Keratinocyte (primary cell): ENCODE measurements at regions not wholly inside any gene's neighbourhood (a gene's known extent, or its start where the extent isn't known, plus 50 kb on each side); places are given as distances from the start of the nearest gene placed in this dataset.

Experiments
- DNase-seq: peaks from one replicate; pipeline ENCODE4 v3.0.0-alpha.2; 2011; ENCODE audit warnings: low read depth, missing footprints, low spot score
- FAIRE-seq: peaks from 2 replicates; lab custom pipeline; 2011; peaks lifted over from hg19 to GRCh38; lab: Jason Lieb, UNC
- H2AFZ ChIP-seq: 2 replicates; pipeline ENCODE4 v1.6.0; 2012; ENCODE audit warnings: low read length, control low read depth, inconsistent platforms; ENCODE audit not compliant: control insufficient read depth
- H3K27ac ChIP-seq: 2 replicates; pipeline ENCODE4 v1.5.1; 2011; ENCODE audit warnings: low read length; ENCODE audit not compliant: control insufficient read depth, insufficient read depth
- H3K27me3 ChIP-seq: 3 replicates; pipeline ENCODE4 v1.6.0; 2011; ENCODE audit warnings: low read length; ENCODE audit not compliant: control insufficient read depth, insufficient read depth; ENCODE audit errors: extremely low read depth
- H3K36me3 ChIP-seq, 2 experiments: 2 replicates in 1 of 2; 3 replicates in 1 of 2; pipeline ENCODE4 v1.5.1; 2011; ENCODE audit warnings: low read length in 2 of 2, mild to moderate bottlenecking in 1 of 2; ENCODE audit not compliant: control insufficient read depth in 2 of 2, insufficient read depth in 2 of 2; ENCODE audit errors: extremely low read depth in 1 of 2
- H3K4me1 ChIP-seq: 3 replicates; pipeline ENCODE4 v1.5.1; 2011; ENCODE audit warnings: low read length; ENCODE audit not compliant: control insufficient read depth, insufficient read depth; ENCODE audit errors: extremely low read depth
- H3K4me2 ChIP-seq: 3 replicates; pipeline ENCODE4 v1.6.0; 2011; ENCODE audit warnings: low read depth, low read length; ENCODE audit not compliant: control insufficient read depth, insufficient read depth; ENCODE audit errors: extremely low read depth
- H3K4me3 ChIP-seq, 3 experiments: fragments of 200-600 bp in 1 of 3; sonication (generic) in 1 of 3; 2 replicates in 2 of 3; 3 replicates in 1 of 3; pipeline ENCODE4 v1.5.1; 2011 to 2016; ENCODE audit warnings: low read length in 3 of 3, mild to moderate bottlenecking in 3 of 3, control low read depth in 2 of 3, inconsistent platforms in 1 of 3, low read depth in 1 of 3, mixed read lengths in 1 of 3, mixed run types in 1 of 3, moderate library complexity in 1 of 3; ENCODE audit not compliant: control insufficient read depth in 2 of 3, insufficient read depth in 2 of 3; ENCODE audit errors: extremely low read depth in 1 of 3
- H3K79me2 ChIP-seq: 2 replicates; pipeline ENCODE4 v1.6.0; 2012; ENCODE audit warnings: low read length; ENCODE audit not compliant: control insufficient read depth, insufficient read depth
- H3K9ac ChIP-seq: 3 replicates; pipeline ENCODE4 v1.6.0; 2011; ENCODE audit warnings: low read length; ENCODE audit not compliant: control insufficient read depth, insufficient read depth; ENCODE audit errors: extremely low read depth
- H3K9me1 ChIP-seq: 3 replicates; pipeline ENCODE4 v1.6.0; 2011; ENCODE audit warnings: low read length; ENCODE audit not compliant: control insufficient read depth, insufficient read depth; ENCODE audit errors: extremely low read depth
- H3K9me3 ChIP-seq: 2 replicates; pipeline ENCODE4 v1.5.1; 2012; ENCODE audit warnings: low read depth, low read length; ENCODE audit not compliant: control insufficient read depth
- H4K20me1 ChIP-seq: 3 replicates; pipeline ENCODE4 v1.6.0; 2011; ENCODE audit warnings: low read length; ENCODE audit not compliant: control insufficient read depth, insufficient read depth; ENCODE audit errors: extremely low read depth
- EZH2 ChIP-seq: IDR thresholded peaks from one replicate; pipeline ENCODE4 v1.6.1; 2012; ENCODE audit warnings: inconsistent platforms, mild to moderate bottlenecking, low read length, moderate library complexity
- dilution Hi-C: fragments of 300-500 bp; cut with MboI; formaldehyde crosslinking; loops from one replicate; pipeline ENCODE4 v1.7.0; 2020; ENCODE audit warnings: low sequenced_read_pairs; ENCODE audit not compliant: extremely low pct_ligation_motif_present
- TF ChIP-seq, protein P1 (sequence below), 3 experiments: IDR thresholded peaks in 1 of 3; conservative IDR thresholded peaks in 1 of 3; optimal IDR thresholded peaks in 1 of 3; 2 replicates in 2 of 3; 3 replicates in 1 of 3; pipeline versions ENCODE3 to v1.5.1; 2011; ENCODE audit warnings: low read length in 3 of 3, mild to moderate bottlenecking in 3 of 3, moderate library complexity in 2 of 3, control low read depth in 1 of 3, inconsistent platforms in 1 of 3; ENCODE audit not compliant: insufficient read depth in 2 of 3; ENCODE audit errors: extremely low read depth in 1 of 3

DNA sequence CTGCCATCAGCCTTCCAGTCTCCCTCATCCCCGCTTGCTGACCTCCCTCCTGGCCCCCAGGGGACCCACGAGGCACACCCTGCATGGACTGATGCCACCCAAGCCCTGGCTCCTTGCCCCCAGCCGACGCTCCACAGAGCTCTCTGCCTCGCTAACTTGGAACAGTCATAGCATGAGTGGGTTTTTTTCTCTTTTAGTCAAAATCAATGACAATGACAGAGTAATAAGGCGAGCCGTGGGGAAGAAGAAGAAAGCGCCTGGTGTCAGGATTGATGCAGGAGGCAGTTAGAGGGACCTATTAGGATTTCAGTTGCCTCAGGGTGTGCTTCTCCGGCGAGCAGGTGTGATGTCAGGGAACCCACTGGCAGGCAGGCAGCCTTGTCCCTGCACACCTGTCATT is 176.3 kb upstream of the TNRC6C start:
- Histone ChIP-seq H3K9me1 (no peaks in the 10 kb centered on the region), H3K79me2 (no peaks in the 10 kb centered on the region), H3K4me1 (no peaks in the 10 kb centered on the region), H4K20me1 (peaks cover 2% of the 10 kb centered on the region), H3K9ac (no peak overlapping the region), H3K4me2 (no peak overlapping the region), H3K9me3 (no peaks in the 10 kb centered on the region), H3K36me3 (no peaks in the 10 kb centered on the region), H3K4me3 (no peak overlapping the region), H3K27ac (no peak overlapping the region), H3K27me3 (peaks cover 40% of the 10 kb centered on the region), H2AFZ (no peak overlapping the region)
- FAIRE-seq (no peak), DNase-seq (no peak)
- no peak for TF ChIP-seq EZH2
- dilution Hi-C loops: no loop called here

DNA sequence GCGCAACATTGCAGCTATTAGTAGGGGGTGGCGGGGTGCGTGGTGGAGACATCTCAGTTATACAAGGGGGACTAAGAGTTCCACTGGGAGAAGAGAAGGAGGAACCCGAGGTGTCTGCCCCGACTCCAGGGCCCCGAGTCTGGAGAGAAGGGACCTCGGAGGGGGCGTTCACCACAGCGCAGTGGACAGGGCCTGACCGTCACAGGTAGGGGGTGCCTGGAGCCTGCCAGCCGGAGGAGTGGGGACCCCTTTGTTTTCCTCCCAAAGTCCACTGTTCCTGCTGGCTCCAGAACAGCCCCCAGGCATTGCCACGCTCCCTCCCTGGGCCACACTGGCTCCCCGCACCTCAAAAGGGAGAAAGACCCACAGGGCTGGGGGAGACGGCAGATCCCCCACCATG is 175.9 kb upstream of the TNRC6C start:
- Histone ChIP-seq H3K4me2 (no peak overlapping the region), H3K79me2 (no peaks in the 10 kb centered on the region), H3K27ac (no peak overlapping the region), H2AFZ (no peak overlapping the region), H4K20me1 (peaks cover 2% of the 10 kb centered on the region), H3K4me3 (no peak overlapping the region), H3K4me1 (no peaks in the 10 kb centered on the region), H3K27me3 (peaks cover 40% of the 10 kb centered on the region), H3K9me1 (no peaks in the 10 kb centered on the region), H3K9me3 (no peaks in the 10 kb centered on the region), H3K9ac (no peak overlapping the region), H3K36me3 (no peaks in the 10 kb centered on the region)
- FAIRE-seq (no peak), DNase-seq (no peak)
- dilution Hi-C loops: no loop called here
- no peak for TF ChIP-seq EZH2
- TF ChIP-seq, protein P1, sequence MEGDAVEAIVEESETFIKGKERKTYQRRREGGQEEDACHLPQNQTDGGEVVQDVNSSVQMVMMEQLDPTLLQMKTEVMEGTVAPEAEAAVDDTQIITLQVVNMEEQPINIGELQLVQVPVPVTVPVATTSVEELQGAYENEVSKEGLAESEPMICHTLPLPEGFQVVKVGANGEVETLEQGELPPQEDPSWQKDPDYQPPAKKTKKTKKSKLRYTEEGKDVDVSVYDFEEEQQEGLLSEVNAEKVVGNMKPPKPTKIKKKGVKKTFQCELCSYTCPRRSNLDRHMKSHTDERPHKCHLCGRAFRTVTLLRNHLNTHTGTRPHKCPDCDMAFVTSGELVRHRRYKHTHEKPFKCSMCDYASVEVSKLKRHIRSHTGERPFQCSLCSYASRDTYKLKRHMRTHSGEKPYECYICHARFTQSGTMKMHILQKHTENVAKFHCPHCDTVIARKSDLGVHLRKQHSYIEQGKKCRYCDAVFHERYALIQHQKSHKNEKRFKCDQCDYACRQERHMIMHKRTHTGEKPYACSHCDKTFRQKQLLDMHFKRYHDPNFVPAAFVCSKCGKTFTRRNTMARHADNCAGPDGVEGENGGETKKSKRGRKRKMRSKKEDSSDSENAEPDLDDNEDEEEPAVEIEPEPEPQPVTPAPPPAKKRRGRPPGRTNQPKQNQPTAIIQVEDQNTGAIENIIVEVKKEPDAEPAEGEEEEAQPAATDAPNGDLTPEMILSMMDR (optimal IDR thresholded peaks at IDR 0.05 in 1 of 3, IDR thresholded peaks at IDR 0.05 in 1 of 3, conservative IDR thresholded peaks at IDR 0.05 in 1 of 3; ENCODE audit: extremely low read depth in 1 of 3, insufficient read depth in 2 of 3, low read length in 3 of 3): no peak
